ENCODE measurements at regions not wholly inside any gene's neighbourhood (a gene's known extent, or its start where the extent isn't known, plus 50 kb on each side); places are given as distances from the start of the nearest gene placed in this dataset.
A peak's percentile ranks its signal among the peaks of the same experiment; 100 is the strongest.

DNA sequence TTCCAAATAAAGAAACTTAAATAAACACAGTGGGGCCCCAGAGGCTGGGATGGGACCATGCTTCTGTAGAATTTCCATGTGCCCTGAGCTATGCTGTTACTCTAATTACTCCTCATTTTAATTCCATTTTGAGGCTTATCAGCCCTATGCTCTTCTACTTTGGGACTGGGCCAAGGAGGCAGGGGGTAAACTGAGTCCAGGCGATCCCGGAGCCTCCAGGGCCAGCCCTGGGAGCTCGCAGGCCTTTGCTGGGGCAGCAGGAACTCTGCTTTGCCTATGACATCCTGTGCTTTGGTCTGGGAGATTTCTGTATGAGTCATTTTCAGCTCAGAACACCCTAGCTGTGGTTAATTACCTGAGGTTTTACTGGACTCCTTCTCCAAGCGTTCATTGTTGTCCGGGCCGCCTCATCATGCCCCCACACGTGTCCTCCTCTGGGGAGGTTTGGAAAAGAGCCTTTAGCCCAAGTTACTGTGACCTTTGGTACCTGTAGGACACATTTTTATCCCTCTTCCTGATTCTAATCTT lies 95.7 kb downstream of the RHOU start:
- Histone ChIP-seq H3K9me3 (replicated peaks in 1 of 3) (no peaks in the 10 kb centered on the region), H3K27me3 (no peaks in the 10 kb centered on the region), H3K36me3 (replicated peaks in 1 of 2) (no peaks in the 10 kb centered on the region), H3K4me1 (replicated peaks in 1 of 2) (peaks cover 0 to 6% of the 10 kb centered on the region in 2 donors), H3K27ac (no peak overlapping the region), H3K4me3 (no peak overlapping the region)
- WGBS, 4 donors: 73 to 82% (median 78%) methylated on average over 4 to 7 of the region's 7 CpGs
- intact Hi-C loops (cut with DNase I): no loop called here
- DNase-seq: peak in 1 of 7 donors; percentile 48
- TF ChIP-seq, protein P1, sequence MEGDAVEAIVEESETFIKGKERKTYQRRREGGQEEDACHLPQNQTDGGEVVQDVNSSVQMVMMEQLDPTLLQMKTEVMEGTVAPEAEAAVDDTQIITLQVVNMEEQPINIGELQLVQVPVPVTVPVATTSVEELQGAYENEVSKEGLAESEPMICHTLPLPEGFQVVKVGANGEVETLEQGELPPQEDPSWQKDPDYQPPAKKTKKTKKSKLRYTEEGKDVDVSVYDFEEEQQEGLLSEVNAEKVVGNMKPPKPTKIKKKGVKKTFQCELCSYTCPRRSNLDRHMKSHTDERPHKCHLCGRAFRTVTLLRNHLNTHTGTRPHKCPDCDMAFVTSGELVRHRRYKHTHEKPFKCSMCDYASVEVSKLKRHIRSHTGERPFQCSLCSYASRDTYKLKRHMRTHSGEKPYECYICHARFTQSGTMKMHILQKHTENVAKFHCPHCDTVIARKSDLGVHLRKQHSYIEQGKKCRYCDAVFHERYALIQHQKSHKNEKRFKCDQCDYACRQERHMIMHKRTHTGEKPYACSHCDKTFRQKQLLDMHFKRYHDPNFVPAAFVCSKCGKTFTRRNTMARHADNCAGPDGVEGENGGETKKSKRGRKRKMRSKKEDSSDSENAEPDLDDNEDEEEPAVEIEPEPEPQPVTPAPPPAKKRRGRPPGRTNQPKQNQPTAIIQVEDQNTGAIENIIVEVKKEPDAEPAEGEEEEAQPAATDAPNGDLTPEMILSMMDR (IDR thresholded peaks at IDR 0.05): no peak
- TF ChIP-seq POLR2A (IDR thresholded peaks at IDR 0.05): no peak

DNA sequence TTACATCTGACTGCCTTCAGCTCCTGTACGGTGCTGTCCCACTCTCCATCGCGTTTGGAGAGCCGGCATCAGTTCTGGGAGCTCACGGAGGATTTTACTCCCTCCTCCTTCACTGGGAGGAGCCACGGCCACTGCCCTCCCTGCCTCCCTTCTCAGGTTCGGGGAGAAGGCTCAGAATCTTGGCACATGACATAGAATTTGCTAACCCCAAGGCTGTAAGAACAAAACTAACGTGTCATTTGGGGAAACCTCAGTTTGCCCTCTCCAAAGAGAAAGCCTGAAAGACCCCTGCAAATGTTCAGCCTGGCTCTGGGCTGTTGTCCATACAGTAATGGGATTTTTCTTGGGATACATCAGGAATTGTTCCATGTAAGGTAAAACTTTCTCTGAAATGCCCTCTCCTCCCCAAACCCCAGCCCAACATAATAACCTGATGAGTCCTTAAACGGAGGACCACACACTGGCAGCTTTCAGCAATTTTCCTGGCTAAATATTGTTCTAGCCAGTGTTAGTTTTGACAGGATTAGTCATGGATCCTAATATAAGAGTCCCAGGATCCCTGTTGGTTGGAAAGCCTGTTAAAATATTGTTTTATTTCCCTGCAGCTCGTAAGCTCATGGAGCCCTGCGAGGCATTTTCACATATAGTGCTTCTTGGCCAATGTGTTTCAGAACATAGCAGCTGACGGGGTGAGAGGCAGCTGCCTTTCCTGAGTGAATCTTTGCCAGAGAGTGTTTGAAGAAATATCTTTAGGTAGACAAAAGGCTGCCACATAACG lies 98.8 kb downstream of the RHOU start:
- H3K9me3 ChIP-seq (replicated peaks in 1 of 3): no peaks in the 10 kb centered on the region
- no peak for TF ChIP-seq POLR2A (IDR thresholded peaks at IDR 0.05)
- TF ChIP-seq, protein P1 (IDR thresholded peaks at IDR 0.05): no peak
- H3K36me3 ChIP-seq (replicated peaks in 1 of 2): no peaks in the 10 kb centered on the region
- H3K27ac ChIP-seq: no peak overlapping the region
- no peaks in the 10 kb centered on the region for H3K27me3 ChIP-seq
- no peak overlapping the region for H3K4me3 ChIP-seq
- WGBS, 4 donors: 46 to 74% (median 51%) methylated on average over 11 to 13 of the region's 13 CpGs
- DNase-seq: peak in 1 of 7 donors; percentile 28
- intact Hi-C loops (cut with DNase I): no loop called here
- peaks cover 14 to 16% of the 10 kb centered on the region in 2 donors for H3K4me1 ChIP-seq (replicated peaks in 1 of 2)

DNA sequence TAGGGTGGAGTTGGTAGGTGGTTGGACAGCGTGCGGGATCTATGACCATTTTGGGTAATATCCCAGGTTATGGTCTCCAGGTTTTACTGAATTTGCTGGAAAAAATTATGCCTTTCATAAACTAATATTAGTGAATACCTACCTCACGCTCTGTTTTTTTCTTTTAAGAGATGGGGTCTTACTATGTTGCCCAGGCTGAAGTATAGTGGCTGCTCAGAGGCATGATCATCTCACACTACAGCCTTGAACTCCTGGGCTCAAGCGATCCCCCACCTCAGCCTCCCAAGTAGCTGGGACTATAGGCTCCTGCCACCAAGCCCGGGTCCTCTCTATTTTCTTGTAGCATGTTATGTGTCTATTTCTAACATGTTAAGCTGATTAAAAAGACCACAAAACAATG lies 100.2 kb downstream of the RHOU start:
- no peak for TF ChIP-seq POLR2A (IDR thresholded peaks at IDR 0.05)
- TF ChIP-seq, protein P1 (IDR thresholded peaks at IDR 0.05): no peak
- Histone ChIP-seq H3K4me1 (replicated peaks in 1 of 2) (peaks cover 14 to 16% of the 10 kb centered on the region in 2 donors), H3K36me3 (replicated peaks in 1 of 2) (no peaks in the 10 kb centered on the region), H3K4me3 (no peak overlapping the region), H3K27ac (no peak overlapping the region), H3K27me3 (no peaks in the 10 kb centered on the region), H3K9me3 (replicated peaks in 1 of 3) (no peaks in the 10 kb centered on the region)
- WGBS, 4 donors: 95 to 98% (median 96%) methylated on average over 5 of the region's 5 CpGs
- DNase-seq: no peak
- intact Hi-C loops (cut with DNase I): no loop called here

DNA sequence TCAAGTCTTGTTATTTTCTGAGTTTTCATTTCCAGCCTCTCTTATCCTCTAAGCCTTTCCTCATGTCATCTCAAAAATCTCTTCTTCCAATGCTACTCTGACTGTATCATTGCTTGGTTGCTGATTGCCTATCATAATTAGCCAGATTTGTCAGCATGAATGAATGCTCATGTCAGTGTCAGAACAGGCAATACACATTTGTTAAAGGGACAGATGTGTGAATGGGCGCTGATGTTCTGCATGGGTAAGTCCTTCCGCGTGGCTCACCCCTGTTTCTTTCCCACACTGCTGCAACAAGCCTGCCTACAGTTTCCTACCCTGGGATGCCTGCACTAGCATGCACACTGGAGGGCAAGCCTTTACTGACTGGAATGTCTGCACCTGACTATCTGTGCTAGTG lies 100.6 kb downstream of the RHOU start:
- Histone ChIP-seq H3K4me1 (replicated peaks in 1 of 2) (peaks cover 14 to 16% of the 10 kb centered on the region in 2 donors), H3K36me3 (replicated peaks in 1 of 2) (no peaks in the 10 kb centered on the region), H3K27me3 (no peaks in the 10 kb centered on the region), H3K9me3 (replicated peaks in 1 of 3) (no peaks in the 10 kb centered on the region), H3K27ac (no peak overlapping the region), H3K4me3 (no peak overlapping the region)
- TF ChIP-seq POLR2A (IDR thresholded peaks at IDR 0.05): no peak
- TF ChIP-seq, protein P1 (IDR thresholded peaks at IDR 0.05): no peak
- intact Hi-C loops (cut with DNase I): no loop called here
- no peak for DNase-seq
- 96 to 100% (median 98%) methylated on average over 3 of the region's 3 CpGs for WGBS, 4 donors
